HUES6 (cell line): ENCODE measurements at regions not wholly inside any gene's neighbourhood (a gene's known extent, or its start where the extent isn't known, plus 50 kb on each side); places are given as distances from the start of the nearest gene placed in this dataset.

Source experiments
- H3K27ac ChIP-seq: 2 replicates; pipeline ENCODE4 v1.7.0; 2013; ENCODE audit warnings: low read depth, mild to moderate bottlenecking, low read length, inconsistent platforms
- H3K27me3 ChIP-seq: 2 replicates; pipeline ENCODE4 v1.6.1; 2013; ENCODE audit warnings: low read length; ENCODE audit not compliant: control insufficient read depth, insufficient read depth
- H3K36me3 ChIP-seq: 2 replicates; pipeline ENCODE4 v1.6.1; 2013; ENCODE audit warnings: low read length; ENCODE audit not compliant: control insufficient read depth, insufficient read depth
- H3K4me1 ChIP-seq: 2 replicates; pipeline ENCODE4 v1.6.1; 2013; ENCODE audit warnings: low read length; ENCODE audit not compliant: control insufficient read depth, insufficient read depth
- H3K4me3 ChIP-seq: 2 replicates; pipeline ENCODE4 v1.5.1; 2013; ENCODE audit warnings: low read depth, low read length
- H3K9ac ChIP-seq: one replicate; pipeline ENCODE4 v1.6.1; 2013; ENCODE audit warnings: mild to moderate bottlenecking, low read length
- H3K9me3 ChIP-seq: 2 replicates; pipeline ENCODE4 v1.6.1; 2013; ENCODE audit warnings: low read depth, low read length; ENCODE audit not compliant: control insufficient read depth, insufficient read depth

GRCh38 chr6:134493789-134494188 lies 175.9 kb upstream of the SGK1 start:
- no peaks in the 10 kb centered on the region for H3K36me3 ChIP-seq
- H3K9me3 ChIP-seq: no peaks in the 10 kb centered on the region
- H3K27me3 ChIP-seq: no peaks in the 10 kb centered on the region
- no peak overlapping the region for H3K4me3 ChIP-seq
- no peak overlapping the region for H3K9ac ChIP-seq
- H3K27ac ChIP-seq: no peak overlapping the region
- H3K4me1 ChIP-seq: no peaks in the 10 kb centered on the region

- Histone ChIP-seq H3K4me1 (no peaks in the 10 kb centered on the region), H3K27me3 (no peaks in the 10 kb centered on the region), H3K36me3 (no peaks in the 10 kb centered on the region), H3K4me3 (no peak overlapping the region), H3K9ac (no peak overlapping the region), H3K27ac (no peak overlapping the region), H3K9me3 (no peaks in the 10 kb centered on the region)
Measured at GRCh38 chr6:134491477-134491876, 173.6 kb upstream of the SGK1 start.

- H3K4me1 ChIP-seq: peaks cover 10% of the 10 kb centered on the region
- no peak overlapping the region for H3K4me3 ChIP-seq
- no peaks in the 10 kb centered on the region for H3K27me3 ChIP-seq
- no peaks in the 10 kb centered on the region for H3K36me3 ChIP-seq
- no peak overlapping the region for H3K9ac ChIP-seq
- H3K9me3 ChIP-seq: no peaks in the 10 kb centered on the region
- no peak overlapping the region for H3K27ac ChIP-seq
Measured at GRCh38 chr6:134482593-134483270, 164.8 kb upstream of the SGK1 start.

- H3K4me1 ChIP-seq: peaks cover 10% of the 10 kb centered on the region
- H3K9me3 ChIP-seq: no peaks in the 10 kb centered on the region
- no peaks in the 10 kb centered on the region for H3K27me3 ChIP-seq
- no peak overlapping the region for H3K9ac ChIP-seq
- H3K36me3 ChIP-seq: no peaks in the 10 kb centered on the region
- no peak overlapping the region for H3K4me3 ChIP-seq
- no peak overlapping the region for H3K27ac ChIP-seq
Measured at GRCh38 chr6:134481966-134482365, 164.1 kb upstream of the SGK1 start.

GRCh38 chr6:134480593-134480992 lies 162.7 kb upstream of the SGK1 start:
- Histone ChIP-seq H3K4me3 (no peak overlapping the region), H3K9ac (no peak overlapping the region), H3K36me3 (no peaks in the 10 kb centered on the region), H3K4me1 (peaks cover 10% of the 10 kb centered on the region), H3K9me3 (no peaks in the 10 kb centered on the region), H3K27me3 (no peaks in the 10 kb centered on the region), H3K27ac (no peak overlapping the region)

- Histone ChIP-seq H3K4me1 (peaks cover 10% of the 10 kb centered on the region), H3K27me3 (no peaks in the 10 kb centered on the region), H3K9ac (no peak overlapping the region), H3K27ac (no peak overlapping the region), H3K9me3 (no peaks in the 10 kb centered on the region), H3K4me3 (no peak overlapping the region), H3K36me3 (no peaks in the 10 kb centered on the region)
Measured at GRCh38 chr6:134478764-134479399, 161.0 kb upstream of the SGK1 start.

- no peaks in the 10 kb centered on the region for H3K27me3 ChIP-seq
- no peak overlapping the region for H3K27ac ChIP-seq
- H3K9me3 ChIP-seq: no peaks in the 10 kb centered on the region
- no peaks in the 10 kb centered on the region for H3K36me3 ChIP-seq
- H3K4me1 ChIP-seq: peaks cover 10% of the 10 kb centered on the region
- H3K4me3 ChIP-seq: no peak overlapping the region
- no peak overlapping the region for H3K9ac ChIP-seq
Measured at GRCh38 chr6:134477991-134478635, 160.2 kb upstream of the SGK1 start.

- Histone ChIP-seq H3K27ac (no peak overlapping the region), H3K4me3 (no peak overlapping the region), H3K36me3 (no peaks in the 10 kb centered on the region), H3K9ac (no peak overlapping the region), H3K27me3 (no peaks in the 10 kb centered on the region), H3K4me1 (no peaks in the 10 kb centered on the region), H3K9me3 (no peaks in the 10 kb centered on the region)
Measured at GRCh38 chr6:134474955-134475354, 157.0 kb upstream of the SGK1 start.

GRCh38 chr6:134472661-134473060 lies 154.7 kb upstream of the SGK1 start:
- Histone ChIP-seq H3K36me3 (no peaks in the 10 kb centered on the region), H3K9ac (no peak overlapping the region), H3K4me3 (no peak overlapping the region), H3K27ac (no peak overlapping the region), H3K9me3 (no peaks in the 10 kb centered on the region), H3K27me3 (no peaks in the 10 kb centered on the region), H3K4me1 (no peaks in the 10 kb centered on the region)

GRCh38 chr6:134472046-134472445 lies 154.1 kb upstream of the SGK1 start:
- Histone ChIP-seq H3K4me1 (no peaks in the 10 kb centered on the region), H3K4me3 (no peak overlapping the region), H3K27ac (no peak overlapping the region), H3K9ac (no peak overlapping the region), H3K27me3 (no peaks in the 10 kb centered on the region), H3K36me3 (no peaks in the 10 kb centered on the region), H3K9me3 (no peaks in the 10 kb centered on the region)

GRCh38 chr6:134470457-134470975 lies 152.6 kb upstream of the SGK1 start:
- Histone ChIP-seq H3K27me3 (no peaks in the 10 kb centered on the region), H3K9ac (no peak overlapping the region), H3K27ac (no peak overlapping the region), H3K36me3 (no peaks in the 10 kb centered on the region), H3K4me1 (no peaks in the 10 kb centered on the region), H3K4me3 (no peak overlapping the region), H3K9me3 (no peaks in the 10 kb centered on the region)
